Upper lobe of right lung (tissue), 1 donor: ENCODE measurements at regions not wholly inside any gene's neighbourhood (a gene's known extent, or its start where the extent isn't known, plus 50 kb on each side); places are given as distances from the start of the nearest gene placed in this dataset.

ENCODE experiments used
- ATAC-seq: fragments of 200-7000 bp; cut with Tn5 transposase; one replicate; pipeline ENCODE4 v1.9.1; 2020; ENCODE audit warnings: mild to moderate bottlenecking, moderate library complexity
- DNase-seq: peaks from one replicate; pipeline ENCODE4 v3.0.0-alpha.2; 2020
- H3K27ac ChIP-seq: fragments of 200-600 bp; one replicate; pipeline ENCODE4 v1.8.0; 2022
- H3K27me3 ChIP-seq: fragments of 200-600 bp; one replicate; pipeline ENCODE4 v1.8.0; 2022; ENCODE audit warnings: mild to moderate bottlenecking
- H3K36me3 ChIP-seq: fragments of 200-600 bp; one replicate; pipeline ENCODE4 v1.8.0; 2022
- H3K4me1 ChIP-seq: fragments of 200-600 bp; one replicate; pipeline ENCODE4 v1.8.0; 2022
- H3K4me3 ChIP-seq: fragments of 200-600 bp; one replicate; pipeline ENCODE4 v1.8.0; 2022; ENCODE audit warnings: mild to moderate bottlenecking
- H3K9me3 ChIP-seq: fragments of 200-600 bp; one replicate; pipeline ENCODE4 v1.8.0; 2022
- CTCF ChIP-seq: fragments of 200-600 bp; IDR thresholded peaks from one replicate; pipeline ENCODE4 v1.8.0; 2022; ENCODE audit warnings: antibody characterized with exemption
- intact Hi-C: fragments of 100-400 bp; cut with DNase I; formaldehyde crosslinking; loops from one replicate; pipeline ENCODE4 v1.11.0; 2022
- donor health status: DM: no; HTN: yes; CAD: no; lungs with severe emphysema.

- ATAC-seq: no peak
These were observed 382.4 kb upstream of the MMS22L start for GRCh38 chr6:97665446-97665845.

GRCh38 chr6:97666889-97667288 is 383.9 kb upstream of the MMS22L start:
- DNase-seq: no peak
- no peak for ATAC-seq
- intact Hi-C loops: no loop called here
- no peaks in the 10 kb centered on the region for H3K9me3 ChIP-seq
- no peak overlapping the region for H3K4me3 ChIP-seq
- no peaks in the 10 kb centered on the region for H3K27me3 ChIP-seq
- H3K27ac ChIP-seq: no peak overlapping the region
- H3K36me3 ChIP-seq: no peaks in the 10 kb centered on the region
- no peak for TF ChIP-seq CTCF
- no peaks in the 10 kb centered on the region for H3K4me1 ChIP-seq

More at GRCh38 chr6:97665446-97665845, 382.4 kb upstream of the MMS22L start:
- Histone ChIP-seq H3K4me1 (no peaks in the 10 kb centered on the region), H3K36me3 (no peaks in the 10 kb centered on the region), H3K27ac (no peak overlapping the region), H3K4me3 (no peak overlapping the region), H3K9me3 (no peaks in the 10 kb centered on the region), H3K27me3 (no peaks in the 10 kb centered on the region)
- DNase-seq: no peak
- intact Hi-C loops: no loop called here
- TF ChIP-seq CTCF: no peak

- ATAC-seq: no peak
- Histone ChIP-seq H3K27ac (no peak overlapping the region), H3K27me3 (no peaks in the 10 kb centered on the region), H3K4me3 (no peak overlapping the region), H3K9me3 (no peaks in the 10 kb centered on the region), H3K4me1 (no peaks in the 10 kb centered on the region), H3K36me3 (no peaks in the 10 kb centered on the region)
- no peak for TF ChIP-seq CTCF
- intact Hi-C loops: no loop called here
- no peak for DNase-seq
These were observed 385.7 kb upstream of the MMS22L start for GRCh38 chr6:97668716-97669115.

DNA sequence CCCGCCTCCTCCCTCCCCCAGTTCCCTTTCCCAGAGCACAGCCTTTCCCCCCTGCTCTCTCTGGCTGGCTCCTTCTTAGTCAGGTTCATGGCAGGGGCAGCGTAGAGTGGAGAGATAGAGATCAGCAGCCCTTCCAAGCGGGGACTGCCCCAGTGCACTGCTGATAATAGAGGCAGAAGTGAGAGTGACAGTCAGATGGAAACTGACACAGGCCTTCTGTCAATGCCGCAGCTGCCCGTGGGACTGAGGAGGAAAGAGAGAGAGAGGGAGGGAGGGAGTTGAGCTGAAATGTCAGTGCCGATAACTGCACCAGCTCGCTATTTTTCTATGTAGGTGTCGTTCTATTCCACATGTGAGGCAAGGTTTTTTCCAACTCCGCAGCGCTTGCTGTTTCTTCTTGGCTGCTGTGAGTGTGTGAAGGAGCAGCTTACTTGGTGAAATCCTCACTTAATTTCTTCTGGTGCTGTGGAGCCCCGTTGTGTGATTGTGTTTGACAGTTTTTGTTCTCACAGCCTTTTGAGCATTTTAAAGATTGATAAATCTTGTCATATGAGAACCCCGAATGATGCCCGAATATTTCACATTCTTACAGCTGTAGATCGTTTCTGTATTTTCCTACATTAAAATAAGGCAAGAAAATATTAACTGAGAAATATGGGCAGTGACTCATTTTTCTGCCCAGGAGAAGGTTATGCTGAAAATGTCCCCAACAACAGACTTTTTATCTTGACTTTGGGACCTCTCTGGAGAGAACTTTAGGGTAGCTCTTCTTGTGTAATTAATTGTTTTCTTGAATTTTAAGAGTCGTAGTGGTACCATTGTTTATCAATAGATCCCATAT is 386.4 kb upstream of the MMS22L start:
- peak; percentile 33 for ATAC-seq
- Histone ChIP-seq H3K9me3 (no peaks in the 10 kb centered on the region), H3K27me3 (no peaks in the 10 kb centered on the region), H3K4me1 (no peaks in the 10 kb centered on the region), H3K36me3 (no peaks in the 10 kb centered on the region), H3K27ac (no peak overlapping the region), H3K4me3 (no peak overlapping the region)
- intact Hi-C loops: no loop called here
- no peak for DNase-seq
- TF ChIP-seq CTCF: no peak

DNA sequence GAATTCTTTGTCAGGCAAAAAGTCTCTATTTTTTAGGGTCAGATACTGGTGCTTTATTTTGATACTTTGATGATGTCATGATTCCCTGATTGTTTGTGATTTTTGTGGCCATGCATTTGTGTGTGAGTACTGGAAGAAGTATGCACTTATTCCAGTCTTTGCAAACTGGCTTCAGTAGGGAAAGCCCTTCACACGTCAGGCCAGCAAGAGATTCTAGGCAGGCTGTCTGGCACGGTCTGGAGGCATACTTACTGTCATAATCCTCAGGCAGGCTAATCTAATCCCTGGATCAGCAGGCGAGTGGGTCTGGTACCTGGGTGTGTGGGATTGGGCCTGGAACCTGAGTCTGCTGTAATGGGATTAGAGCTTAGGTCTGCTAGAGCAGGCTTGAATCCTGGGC is 391.8 kb upstream of the MMS22L start:
- DNase-seq (no peak), ATAC-seq (no peak)
- no peak overlapping the region for H3K4me3 ChIP-seq
- H3K27ac ChIP-seq: no peak overlapping the region
- no peaks in the 10 kb centered on the region for H3K4me1 ChIP-seq
- no peaks in the 10 kb centered on the region for H3K9me3 ChIP-seq
- H3K27me3 ChIP-seq: no peaks in the 10 kb centered on the region
- no peak for TF ChIP-seq CTCF
- intact Hi-C loops: no loop called here
- no peaks in the 10 kb centered on the region for H3K36me3 ChIP-seq

DNA sequence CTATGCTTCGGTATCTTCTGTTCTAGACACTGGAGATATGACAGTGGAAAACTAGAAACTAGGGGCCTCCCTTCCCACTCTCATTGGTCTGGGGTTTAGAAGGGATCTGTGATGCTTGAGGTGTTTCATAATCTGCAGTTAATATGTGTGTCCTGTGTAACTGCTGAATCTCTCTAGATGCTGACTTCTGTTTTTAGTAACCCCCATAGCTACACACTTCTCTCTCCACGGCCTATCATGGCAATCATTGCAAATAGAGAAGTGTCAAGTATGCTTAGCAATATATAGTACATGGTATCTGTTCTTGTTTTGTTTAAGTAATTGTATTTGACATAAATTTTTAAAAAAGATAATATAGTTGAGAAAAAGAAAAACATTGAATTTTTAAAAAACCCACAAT is 394.6 kb upstream of the MMS22L start:
- H3K9me3 ChIP-seq: no peaks in the 10 kb centered on the region
- H3K27me3 ChIP-seq: no peaks in the 10 kb centered on the region
- ATAC-seq: no peak
- no peaks in the 10 kb centered on the region for H3K36me3 ChIP-seq
- no peak overlapping the region for H3K27ac ChIP-seq
- intact Hi-C loops: no loop called here
- no peak for DNase-seq
- no peak for TF ChIP-seq CTCF
- no peak overlapping the region for H3K4me3 ChIP-seq
- H3K4me1 ChIP-seq: no peaks in the 10 kb centered on the region
